ENCODE measurements at regions not wholly inside any gene's neighbourhood (a gene's known extent, or its start where the extent isn't known, plus 50 kb on each side); places are given as distances from the start of the nearest gene placed in this dataset.
"Not testable (repeated sequence)": the region's sequence is repeated elsewhere in the genome, so short reads cannot be mapped to it uniquely, and the experiment has no call there.

DNA sequence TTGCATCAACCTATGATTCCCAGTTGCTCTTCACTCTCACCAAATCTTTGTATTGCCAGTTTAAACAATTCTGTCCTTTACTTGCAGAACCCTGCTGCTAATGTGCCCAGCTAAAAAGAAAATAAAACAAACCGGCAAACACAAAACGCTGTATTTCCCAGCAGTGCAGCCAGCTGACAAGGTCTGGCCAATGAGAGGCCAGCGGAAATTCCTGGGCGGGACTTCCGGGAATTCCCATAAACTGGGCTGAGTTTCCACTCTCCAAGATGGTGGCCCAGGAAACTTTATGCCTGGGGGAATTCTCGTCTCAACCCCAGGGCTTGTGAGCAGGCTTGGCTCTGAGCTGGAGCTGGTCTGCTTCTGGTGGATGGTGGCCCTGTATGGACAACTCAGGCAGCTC, 807.3 kb upstream of the TMEM132C start:
- no peak for DNase-seq (ENCODE audit: low spot score)

DNA sequence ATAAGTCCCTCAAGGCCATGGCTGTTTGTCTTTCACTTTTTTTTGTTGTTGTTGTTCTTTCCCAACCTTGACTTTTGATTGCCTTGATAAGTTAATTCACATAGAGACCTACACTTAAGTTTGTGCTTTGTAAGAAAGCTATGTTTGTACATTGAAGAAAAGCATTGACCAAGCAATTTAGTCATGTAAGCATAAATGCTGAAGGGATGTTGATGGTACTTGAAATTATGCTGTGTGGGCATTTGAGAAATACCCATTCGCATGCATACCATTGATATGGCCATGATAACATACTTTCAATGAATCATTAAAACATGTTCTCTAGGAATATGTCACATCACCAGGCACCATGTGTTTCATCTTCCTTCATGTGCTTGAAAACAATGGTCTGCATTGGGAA, 803.7 kb upstream of the TMEM132C start:
- DNase-seq (ENCODE audit: low spot score), result no peak

- no peak for DNase-seq (ENCODE audit: low spot score)
Observed at GRCh38 chr12:127469331-127469730, 797.6 kb upstream of the TMEM132C start.

- no peak for DNase-seq (ENCODE audit: low spot score)
Observed at GRCh38 chr12:127473766-127474165, 793.2 kb upstream of the TMEM132C start.

GRCh38 chr12:127479256-127479655, 787.7 kb upstream of the TMEM132C start:
- DNase-seq (ENCODE audit: low spot score), result no peak

GRCh38 chr12:127480775-127481314, 786.1 kb upstream of the TMEM132C start:
- DNase-seq (ENCODE audit: low spot score), result no peak

GRCh38 chr12:127482950-127483349, 784.0 kb upstream of the TMEM132C start:
- DNase-seq (ENCODE audit: low spot score), result no peak

DNA sequence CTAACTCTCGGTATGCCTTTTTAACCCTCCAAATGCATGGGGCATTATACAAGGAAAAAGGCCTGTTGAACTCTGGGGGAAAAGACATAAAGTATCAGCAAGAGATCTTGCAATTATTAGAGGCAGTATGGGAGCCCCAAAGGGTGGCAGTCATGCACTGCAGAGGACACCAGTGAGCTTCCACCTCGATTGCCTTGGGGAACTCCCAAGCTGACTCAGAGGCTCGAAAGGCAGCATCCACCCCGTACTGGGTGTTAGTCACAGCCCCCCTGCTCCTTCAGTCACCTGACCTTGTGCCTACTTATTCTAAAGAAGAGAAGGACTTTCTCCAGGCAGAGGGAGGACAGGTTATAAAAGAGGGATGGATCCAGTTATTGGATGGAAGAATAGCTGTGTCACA, 781.4 kb upstream of the TMEM132C start:
- peak; percentile 52 for DNase-seq (ENCODE audit: low spot score)

DNA sequence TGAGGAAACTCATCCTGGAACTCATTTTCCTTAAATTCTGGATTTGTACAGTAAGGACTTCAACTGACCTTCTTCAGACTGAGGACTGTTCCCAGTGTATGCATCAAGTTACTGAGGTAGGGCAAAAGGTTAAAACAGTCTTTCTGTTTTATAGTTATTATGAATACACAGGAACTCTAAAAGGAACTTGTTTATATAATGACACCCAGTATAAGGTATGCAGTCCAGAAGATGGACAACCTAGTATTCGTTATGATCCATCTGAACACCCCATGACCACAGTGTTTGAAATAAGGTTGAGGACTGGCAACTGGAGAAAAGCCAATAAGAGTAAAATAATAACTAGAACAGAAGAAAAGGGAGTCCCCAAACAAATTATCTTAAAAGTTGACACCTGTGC, 779.9 kb upstream of the TMEM132C start:
- no peak for DNase-seq (ENCODE audit: low spot score)

DNA sequence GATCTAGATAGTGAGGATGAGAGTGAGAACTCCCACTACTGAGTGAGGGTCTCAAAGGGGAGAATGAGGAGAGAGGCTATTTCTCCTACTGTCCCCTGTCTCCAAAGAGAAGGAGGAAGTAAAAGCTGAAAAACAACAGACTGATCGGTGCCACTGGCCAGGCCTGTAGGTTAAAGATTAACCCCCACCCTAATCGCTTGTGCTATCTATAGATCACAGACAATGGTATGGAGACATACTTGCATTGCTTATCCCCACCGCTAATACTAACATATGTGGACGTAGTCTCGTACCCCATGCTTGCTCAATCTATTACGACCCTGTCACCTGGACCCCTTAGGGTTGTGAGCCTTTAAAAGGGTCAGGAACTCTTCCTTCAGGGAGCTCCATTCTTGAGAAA, 777.9 kb upstream of the TMEM132C start:
- DNase-seq (ENCODE audit: low spot score), result no peak

GRCh38 chr12:127494961-127495915, 771.7 kb upstream of the TMEM132C start:
- DNase-seq (ENCODE audit: low spot score), result no peak

DNA sequence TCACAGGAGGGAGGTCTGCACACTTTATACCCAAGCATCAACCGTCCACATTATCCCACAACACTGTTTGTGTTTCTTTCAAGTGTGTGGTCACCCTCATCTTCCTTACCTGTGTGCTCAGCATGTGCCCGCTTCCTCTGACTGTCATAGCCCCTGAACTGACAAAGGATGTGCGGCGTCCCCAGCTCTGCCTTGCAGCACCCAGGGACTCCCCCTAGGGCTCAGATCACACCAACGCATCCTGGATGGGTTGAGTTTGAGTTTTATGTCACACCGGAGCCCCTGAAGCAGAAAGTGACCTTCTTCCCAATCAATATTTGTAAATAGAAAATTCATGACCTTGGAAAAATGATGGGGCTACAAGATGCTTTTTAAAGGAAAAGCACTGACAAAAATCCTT, 770.7 kb upstream of the TMEM132C start:
- no peak for DNase-seq (ENCODE audit: low spot score)

GRCh38 chr12:127500512-127501035, 766.4 kb upstream of the TMEM132C start:
- DNase-seq (ENCODE audit: low spot score), result no peak

DNA sequence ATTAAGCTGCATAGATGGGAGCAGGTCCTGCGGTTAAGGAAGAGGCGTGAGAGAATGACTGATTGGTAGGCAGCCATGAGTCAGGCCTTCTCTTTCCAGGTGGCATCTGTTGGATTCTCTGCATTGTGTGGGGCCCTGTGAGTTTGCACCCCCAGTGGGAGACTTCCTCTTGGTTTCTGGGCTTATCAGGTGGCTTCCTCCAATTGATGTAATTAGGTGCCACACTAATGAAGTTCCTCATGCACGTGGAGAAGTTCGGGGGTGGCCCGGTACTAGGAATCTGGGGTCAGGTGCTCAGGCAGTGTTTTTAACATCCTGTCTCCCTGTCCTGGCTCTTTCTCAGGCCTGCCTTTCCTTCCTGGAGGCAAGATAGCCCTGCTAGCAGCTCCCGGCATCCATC, 765.1 kb upstream of the TMEM132C start:
- no peak for DNase-seq (ENCODE audit: low spot score)

DNA sequence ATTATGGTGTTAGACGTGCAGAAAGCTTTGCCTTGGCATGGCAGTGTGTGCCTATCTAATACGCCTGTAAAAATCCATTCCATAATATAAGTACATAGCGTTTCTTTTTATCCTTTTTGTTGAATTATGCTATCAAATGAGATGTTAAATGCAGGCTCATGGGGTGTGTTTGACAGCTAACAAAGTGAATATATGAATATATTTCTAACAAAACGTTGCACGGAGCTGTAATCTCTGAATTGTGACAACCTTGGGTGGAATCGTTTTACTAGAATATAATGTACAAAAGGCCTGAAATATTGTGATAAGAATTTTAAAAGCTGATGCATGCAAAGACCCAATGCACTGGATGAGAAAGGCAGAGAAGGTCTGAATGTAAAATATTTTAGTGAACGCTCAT, 763.7 kb upstream of the TMEM132C start:
- DNase-seq (ENCODE audit: low spot score), result no peak

GRCh38 chr12:127503996-127504395, 763.0 kb upstream of the TMEM132C start:
- DNase-seq (ENCODE audit: low spot score), result not testable (repeated sequence)

GRCh38 chr12:127504874-127505273, 762.1 kb upstream of the TMEM132C start:
- no peak for DNase-seq (ENCODE audit: low spot score)

DNA sequence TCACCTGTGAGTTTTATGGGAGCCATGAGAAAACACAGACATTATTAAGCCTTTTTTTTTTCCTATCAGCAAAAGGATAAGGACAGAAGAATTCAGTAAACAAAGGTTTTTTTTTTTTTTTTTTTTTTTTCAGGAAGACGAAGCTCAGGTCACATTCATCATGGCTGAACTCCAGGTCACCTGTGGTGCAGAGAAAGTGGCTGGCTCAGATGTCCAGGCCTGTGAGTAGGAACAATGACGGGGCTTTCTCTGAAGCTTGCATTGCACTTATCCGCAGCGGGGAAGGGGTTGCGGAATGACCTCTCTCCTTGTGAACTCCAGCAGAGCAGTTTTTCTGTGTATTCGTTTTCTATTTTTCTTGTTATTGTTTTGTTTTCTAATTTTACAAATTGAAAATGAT, 759.6 kb upstream of the TMEM132C start:
- DNase-seq (ENCODE audit: low spot score), result no peak

- DNase-seq (ENCODE audit: low spot score), result peak; percentile 42
Observed at GRCh38 chr12:127509066-127509778, 757.7 kb upstream of the TMEM132C start.

GRCh38 chr12:127515941-127516340, 751.0 kb upstream of the TMEM132C start:
- DNase-seq (ENCODE audit: low spot score), result no peak

DNA sequence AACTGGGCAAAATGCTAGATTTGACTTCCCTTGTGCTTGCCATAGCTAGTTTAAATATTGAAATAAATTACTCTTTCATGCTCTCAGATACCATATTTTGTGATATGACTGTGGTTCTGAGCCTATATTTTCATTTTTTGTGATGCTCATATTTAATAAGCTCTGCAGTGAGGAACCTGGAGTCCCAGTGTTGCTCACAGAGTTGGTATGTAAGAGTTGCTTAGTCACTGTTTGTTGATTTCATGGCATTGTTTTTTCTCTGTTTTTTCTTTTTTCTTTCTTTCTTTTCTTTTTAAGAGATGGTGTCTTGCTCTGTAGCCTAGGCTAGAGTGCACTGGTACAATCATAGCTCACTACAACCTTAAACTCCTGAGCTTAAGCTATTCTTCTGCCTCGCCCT, 750.5 kb upstream of the TMEM132C start:
- DNase-seq (ENCODE audit: low spot score), result peak; percentile 24

GRCh38 chr12:127519779-127520178, 747.2 kb upstream of the TMEM132C start:
- no peak for DNase-seq (ENCODE audit: low spot score)

GRCh38 chr12:127526925-127527324, 740.0 kb upstream of the TMEM132C start:
- no peak for DNase-seq (ENCODE audit: low spot score)

All from AG08396 (cell line).